Stimulated activated CD4-positive, alpha-beta T cell treated with anti-CD3 and anti-CD28 coated beads, Interleukin-2, amount 100 ng/mL, for 48 hours (primary cell): ENCODE measurements at regions not wholly inside any gene's neighbourhood (a gene's known extent, or its start where the extent isn't known, plus 50 kb on each side); places are given as distances from the start of the nearest gene placed in this dataset.
"Not testable (repeated sequence)": the region's sequence is repeated elsewhere in the genome, so short reads cannot be mapped to it uniquely, and the experiment has no call there.

ENCODE experiments used
- DNase-seq, 2 donors: peaks; one replicate each; pipeline ENCODE4 v3.0.0-alpha.2; 2020

- DNase-seq, result no peak
Observed at GRCh38 chr10:119996944-119997343, 104.4 kb downstream of the SEC23IP start.

- DNase-seq, result no peak
Observed at GRCh38 chr10:119997429-119997828, 104.9 kb downstream of the SEC23IP start.

- no peak for DNase-seq
Observed at GRCh38 chr10:120002785-120003184, 110.3 kb downstream of the SEC23IP start.

GRCh38 chr10:120005207-120006201 is 113.0 kb downstream of the SEC23IP start:
- DNase-seq, result no peak

GRCh38 chr10:120007261-120007660 is 114.7 kb downstream of the SEC23IP start:
- DNase-seq, result no peak

- no peak for DNase-seq
Observed at GRCh38 chr10:120011359-120012130, 119.0 kb downstream of the SEC23IP start.

- no peak for DNase-seq
Observed at GRCh38 chr10:120012131-120012400, 119.5 kb downstream of the SEC23IP start.

- no peak for DNase-seq
Observed at GRCh38 chr10:120012566-120012965, 120.0 kb downstream of the SEC23IP start.

GRCh38 chr10:120014031-120014430 is 121.5 kb downstream of the SEC23IP start:
- DNase-seq, result no peak

GRCh38 chr10:120015064-120015463 is 122.5 kb downstream of the SEC23IP start:
- DNase-seq, result no peak

GRCh38 chr10:120016906-120017305 is 124.4 kb downstream of the SEC23IP start:
- no peak for DNase-seq

GRCh38 chr10:120017733-120018417 is 125.3 kb downstream of the SEC23IP start:
- DNase-seq, result no peak

- DNase-seq, result no peak
Observed at GRCh38 chr10:120018695-120019094, 126.2 kb downstream of the SEC23IP start.

GRCh38 chr10:120019568-120019967 is 127.0 kb downstream of the SEC23IP start:
- no peak for DNase-seq

- no peak for DNase-seq
Observed at GRCh38 chr10:120022357-120022756, 129.8 kb downstream of the SEC23IP start.

- DNase-seq, result no peak
Observed at GRCh38 chr10:120034236-120034635, 141.7 kb downstream of the SEC23IP start.

GRCh38 chr10:120039046-120039445 is 146.5 kb downstream of the SEC23IP start:
- DNase-seq, result no peak

- no peak for DNase-seq
Observed at GRCh38 chr10:120039826-120040225, 147.3 kb downstream of the SEC23IP start.

- DNase-seq, result no peak
Observed at GRCh38 chr10:120041807-120042559, 149.5 kb downstream of the SEC23IP start.

- DNase-seq, result no peak
Observed at GRCh38 chr10:120042705-120043104, 150.2 kb downstream of the SEC23IP start.

- not testable (repeated sequence) for DNase-seq
Observed at GRCh38 chr10:120047373-120047772, 154.8 kb downstream of the SEC23IP start.

GRCh38 chr10:120047926-120048325 is 155.4 kb downstream of the SEC23IP start:
- DNase-seq, result no peak

GRCh38 chr10:120048391-120048790 is 155.9 kb downstream of the SEC23IP start:
- DNase-seq, result no peak
